Lower lobe of right lung (tissue), 2 donors: ENCODE measurements at regions not wholly inside any gene's neighbourhood (a gene's known extent, or its start where the extent isn't known, plus 50 kb on each side); places are given as distances from the start of the nearest gene placed in this dataset.

ENCODE experiments used
- ATAC-seq, 2 donors: fragments of 200-7000 bp; cut with Tn5 transposase; one replicate each; pipeline ENCODE4 v1.9.1; 2020 to 2022; ENCODE audit warnings: mild to moderate bottlenecking in 2 of 2, moderate library complexity in 2 of 2
- DNase-seq: peaks from one replicate; pipeline ENCODE4 v3.0.0-alpha.2; 2020
- H3K27ac ChIP-seq: fragments of 200-600 bp; one replicate; pipeline ENCODE4 v1.8.0; 2022
- H3K27me3 ChIP-seq: fragments of 200-600 bp; one replicate; pipeline ENCODE4 v1.8.0; 2022; ENCODE audit warnings: low read depth
- H3K36me3 ChIP-seq: fragments of 200-600 bp; one replicate; pipeline ENCODE4 v1.8.0; 2022; ENCODE audit warnings: mild to moderate bottlenecking
- H3K4me1 ChIP-seq: fragments of 200-600 bp; one replicate; pipeline ENCODE4 v1.8.0; 2022
- H3K4me3 ChIP-seq: fragments of 200-600 bp; one replicate; pipeline ENCODE4 v1.8.0; 2022; ENCODE audit warnings: mild to moderate bottlenecking
- H3K9me3 ChIP-seq: fragments of 200-600 bp; one replicate; pipeline ENCODE4 v1.8.0; 2022
- CTCF ChIP-seq: fragments of 200-600 bp; IDR thresholded peaks from one replicate; pipeline ENCODE4 v1.8.0; 2022; ENCODE audit warnings: antibody characterized with exemption, mild to moderate bottlenecking
- intact Hi-C: fragments of 100-400 bp; cut with DNase I; formaldehyde crosslinking; loops from one replicate; pipeline ENCODE4 v1.11.0; 2022
- donor health status: DM: no; HTN: yes; CAD: no; lungs with severe emphysema.

GRCh38 chr14:39956372-39956771, 524.1 kb upstream of the FBXO33 start:
- ATAC-seq (no peak), DNase-seq (no peak)
- Histone ChIP-seq H3K9me3 (no peaks in the 10 kb centered on the region), H3K27ac (no peak overlapping the region), H3K4me1 (no peaks in the 10 kb centered on the region), H3K4me3 (no peak overlapping the region), H3K27me3 (no peaks in the 10 kb centered on the region), H3K36me3 (no peaks in the 10 kb centered on the region)
- intact Hi-C loops, result no loop called here
- no peak for TF ChIP-seq CTCF

GRCh38 chr14:39948235-39948634, 516.0 kb upstream of the FBXO33 start:
- H3K4me3 ChIP-seq, result no peak overlapping the region
- no peak overlapping the region for H3K27ac ChIP-seq
- no peak for TF ChIP-seq CTCF
- no peaks in the 10 kb centered on the region for H3K27me3 ChIP-seq
- no peaks in the 10 kb centered on the region for H3K9me3 ChIP-seq
- DNase-seq (no peak), ATAC-seq (no peak)
- intact Hi-C loops, result no loop called here
- H3K36me3 ChIP-seq, result no peaks in the 10 kb centered on the region
- H3K4me1 ChIP-seq, result no peaks in the 10 kb centered on the region

- H3K4me3 ChIP-seq, result no peak overlapping the region
- intact Hi-C loops, result no loop called here
- no peaks in the 10 kb centered on the region for H3K27me3 ChIP-seq
- no peaks in the 10 kb centered on the region for H3K4me1 ChIP-seq
- DNase-seq (no peak), ATAC-seq (no peak)
- no peak overlapping the region for H3K27ac ChIP-seq
- no peaks in the 10 kb centered on the region for H3K36me3 ChIP-seq
- no peaks in the 10 kb centered on the region for H3K9me3 ChIP-seq
- no peak for TF ChIP-seq CTCF
Observed at GRCh38 chr14:39946807-39947206, 514.6 kb upstream of the FBXO33 start.

- Histone ChIP-seq H3K4me1 (no peaks in the 10 kb centered on the region), H3K4me3 (no peak overlapping the region), H3K27ac (no peak overlapping the region), H3K36me3 (no peaks in the 10 kb centered on the region), H3K27me3 (no peaks in the 10 kb centered on the region), H3K9me3 (peaks cover 4% of the 10 kb centered on the region)
- no peak for ATAC-seq
- intact Hi-C loops, result no loop called here
- DNase-seq, result no peak
- TF ChIP-seq CTCF, result no peak
Observed at GRCh38 chr14:39939023-39939422, 506.8 kb upstream of the FBXO33 start.

GRCh38 chr14:39912192-39913100, 480.2 kb upstream of the FBXO33 start:
- no peak overlapping the region for H3K27ac ChIP-seq
- H3K27me3 ChIP-seq, result no peaks in the 10 kb centered on the region
- no peak overlapping the region for H3K4me3 ChIP-seq
- no peaks in the 10 kb centered on the region for H3K36me3 ChIP-seq
- intact Hi-C loops, result no loop called here
- H3K9me3 ChIP-seq, result no peaks in the 10 kb centered on the region
- ATAC-seq, result no peak
- H3K4me1 ChIP-seq, result no peaks in the 10 kb centered on the region
- TF ChIP-seq CTCF, result no peak
- DNase-seq, result no peak
